H1 (cell line): ENCODE measurements at regions not wholly inside any gene's neighbourhood (a gene's known extent, or its start where the extent isn't known, plus 50 kb on each side); places are given as distances from the start of the nearest gene placed in this dataset.
A peak's percentile ranks its signal among the peaks of the same experiment; 100 is the strongest.

Experiments
- CTCF ChIA-PET: fragments of 300-600 bp; sonication (Branson Sonifier 250); formaldehyde crosslinking; loops from one replicate; lab custom pipeline; 2021; ENCODE audit not compliant: partially characterized antibody; lab: Charles Lee
- POLR2A ChIA-PET: fragments of 300-600 bp; sonication (Branson Sonifier 250); formaldehyde crosslinking; loops from one replicate; lab custom pipeline; 2021; ENCODE audit warnings: inconsistent platforms; ENCODE audit not compliant: partially characterized antibody; lab: Charles Lee
- DNase-seq, 2 experiments: peaks; one replicate each; pipeline versions ENCODE4 v3.0.0 to v3.0.0-alpha.2; 2010 to 2022; ENCODE audit warnings: low spot score in 2 of 2, low read depth in 1 of 2, mixed read lengths in 1 of 2
- FAIRE-seq: peaks from 2 replicates; lab custom pipeline; 2011; peaks lifted over from hg19 to GRCh38; lab: Jason Lieb, UNC
- H2AFZ ChIP-seq: 2 replicates; pipeline ENCODE4 v1.8.1; 2012; ENCODE audit warnings: low read length, inconsistent platforms
- H2AK5ac ChIP-seq: 2 replicates; pipeline ENCODE4 v1.6.1; 2013; ENCODE audit warnings: low read depth, low read length
- H2BK120ac ChIP-seq: replicated peaks from 2 replicates; pipeline ENCODE3; 2013; ENCODE audit warnings: low read depth, low read length, inconsistent platforms
- H2BK12ac ChIP-seq: 2 replicates; pipeline ENCODE4 v1.6.1; 2013; ENCODE audit warnings: low read depth, low read length
- H2BK15ac ChIP-seq: 2 replicates; pipeline ENCODE4 v1.6.1; 2013; ENCODE audit warnings: low read length
- H2BK20ac ChIP-seq: 2 replicates; pipeline ENCODE4 v1.6.1; 2013; ENCODE audit warnings: low read length
- H2BK5ac ChIP-seq: 2 replicates; pipeline ENCODE4 v1.6.1; 2013; ENCODE audit warnings: low read depth, low read length
- H3K14ac ChIP-seq: 2 replicates; pipeline ENCODE4 v1.6.1; 2013; ENCODE audit warnings: inconsistent platforms; ENCODE audit not compliant: insufficient read length
- H3K18ac ChIP-seq: 2 replicates; pipeline ENCODE4 v1.6.1; 2013; ENCODE audit warnings: low read length; ENCODE audit errors: extremely low read depth
- H3K23ac ChIP-seq: 2 replicates; pipeline ENCODE4 v1.6.1; 2013; ENCODE audit warnings: inconsistent platforms; ENCODE audit not compliant: insufficient read length
- H3K23me2 ChIP-seq: 2 replicates; pipeline ENCODE4 v1.6.1; 2013; ENCODE audit warnings: low read depth, low read length
- H3K27ac ChIP-seq: 2 replicates; pipeline ENCODE4 v1.6.1; 2011; ENCODE audit warnings: low read depth, low read length, inconsistent platforms
- H3K27me3 ChIP-seq, 4 experiments: replicated peaks in 1 of 4; 1 replicate in 1 of 4; 2 replicates in 3 of 4; pipeline versions ENCODE4 v1.6.1 to v1.8.1; 2011 to 2013; ENCODE audit warnings: low read length in 3 of 4, mild to moderate bottlenecking in 3 of 4, inconsistent platforms in 2 of 4, mixed read lengths in 2 of 4, moderate library complexity in 1 of 4; ENCODE audit not compliant: control insufficient read depth in 3 of 4, insufficient read depth in 3 of 4; ENCODE audit errors: extremely low read depth in 1 of 4
- H3K36me3 ChIP-seq, 4 experiments: 2 replicates each; pipeline versions ENCODE4 v1.6.1 to v1.8.1; 2011 to 2013; ENCODE audit warnings: mild to moderate bottlenecking in 4 of 4, low read length in 3 of 4, moderate library complexity in 2 of 4, control low read depth in 1 of 4, inconsistent platforms in 1 of 4; ENCODE audit not compliant: insufficient read depth in 4 of 4, control insufficient read depth in 2 of 4
- H3K4ac ChIP-seq: replicated peaks from 2 replicates; pipeline ENCODE3; 2013; ENCODE audit warnings: low read length, low read depth, mixed read lengths, inconsistent platforms; ENCODE audit not compliant: insufficient read length
- H3K4me1 ChIP-seq, 4 experiments: replicated peaks in 1 of 4; 1 replicate in 1 of 4; 2 replicates in 3 of 4; pipeline versions ENCODE4 v1.6.1 to v1.8.1; 2011 to 2013; ENCODE audit warnings: low read length in 3 of 4, inconsistent platforms in 2 of 4, mixed read lengths in 1 of 4; ENCODE audit not compliant: insufficient read depth in 4 of 4, control insufficient read depth in 3 of 4
- H3K4me2 ChIP-seq, 2 experiments: 2 replicates each; pipeline versions ENCODE4 v1.6.1 to v1.8.1; 2011 to 2013; ENCODE audit warnings: low read depth in 2 of 2, low read length in 2 of 2, control low read depth in 1 of 2, inconsistent platforms in 1 of 2, mild to moderate bottlenecking in 1 of 2; ENCODE audit not compliant: insufficient read depth in 1 of 2
- H3K4me3 ChIP-seq, 4 experiments: fragments of 200-600, 300-600 bp in 1 of 4; sonication (generic), shearing (Covaris generic), sonication (Bioruptor Twin) in 1 of 4; 2 replicates each; pipeline versions ENCODE4 v1.5.1 to v1.8.1; 2011 to 2016; ENCODE audit warnings: low read length in 4 of 4, low read depth in 3 of 4, control low read depth in 2 of 4, inconsistent platforms in 2 of 4, mild to moderate bottlenecking in 2 of 4, mixed read lengths in 1 of 4, moderate library complexity in 1 of 4; ENCODE audit not compliant: insufficient read depth in 2 of 4; ENCODE audit errors: extremely low read depth in 1 of 4
- H3K56ac ChIP-seq: replicated peaks from 2 replicates; pipeline ENCODE3; 2013; ENCODE audit warnings: low read depth, mild to moderate bottlenecking, mixed read lengths, low read length, inconsistent platforms; ENCODE audit not compliant: insufficient read length
- H3K79me1 ChIP-seq: 2 replicates; pipeline ENCODE4 v1.6.1; 2013; ENCODE audit warnings: low read depth, low read length, control low read depth
- H3K79me2 ChIP-seq, 2 experiments: 2 replicates each; pipeline versions ENCODE4 v1.6.1 to v1.8.1; 2012 to 2013; ENCODE audit warnings: low read length in 2 of 2, mild to moderate bottlenecking in 2 of 2, inconsistent platforms in 1 of 2; ENCODE audit not compliant: insufficient read depth in 2 of 2, control insufficient read depth in 1 of 2
- H3K9ac ChIP-seq, 4 experiments: replicated peaks in 1 of 4; 1 replicate in 1 of 4; 2 replicates in 3 of 4; pipeline versions ENCODE4 v1.6.1 to v1.8.1; 2011 to 2013; ENCODE audit warnings: low read depth in 3 of 4, low read length in 3 of 4, control low read depth in 2 of 4, mild to moderate bottlenecking in 2 of 4, moderate library complexity in 2 of 4, inconsistent platforms in 1 of 4; ENCODE audit errors: extremely low read depth in 1 of 4
- H3K9me3 ChIP-seq, 2 experiments: 2 replicates each; pipeline versions ENCODE4 v1.6.1 to v1.8.1; 2012 to 2013; ENCODE audit warnings: mild to moderate bottlenecking in 2 of 2, moderate library complexity in 2 of 2, control low read depth in 1 of 2, inconsistent platforms in 1 of 2, low read depth in 1 of 2, low read length in 1 of 2, mixed read lengths in 1 of 2; ENCODE audit not compliant: insufficient read depth in 2 of 2
- H4K20me1 ChIP-seq, 2 experiments: replicated peaks in 1 of 2; 2 replicates each; pipeline versions ENCODE3 to v1.8.1; 2011 to 2013; ENCODE audit warnings: inconsistent platforms in 2 of 2, low read length in 2 of 2, mild to moderate bottlenecking in 1 of 2; ENCODE audit not compliant: insufficient read depth in 2 of 2, control insufficient read depth in 1 of 2
- H4K5ac ChIP-seq: 2 replicates; pipeline ENCODE4 v1.6.1; 2013; ENCODE audit warnings: low read length, low read depth, mixed read lengths, inconsistent platforms; ENCODE audit not compliant: insufficient read length
- H4K8ac ChIP-seq: 2 replicates; pipeline ENCODE4 v1.8.0; 2013; ENCODE audit warnings: mild to moderate bottlenecking, moderate library complexity, low read length, inconsistent platforms; ENCODE audit not compliant: insufficient read depth; ENCODE audit errors: extremely low read depth
- H4K91ac ChIP-seq: replicated peaks from 2 replicates; pipeline ENCODE3; 2013; ENCODE audit warnings: low read length, mixed read lengths, inconsistent platforms; ENCODE audit not compliant: insufficient read length
- BCL11A ChIP-seq, 2 experiments: IDR thresholded peaks; one replicate each; pipeline ENCODE4 v1.6.1; 2011; ENCODE audit warnings: low read depth in 2 of 2, low read length in 2 of 2, mild to moderate bottlenecking in 2 of 2
- CREB1 ChIP-seq: IDR thresholded peaks from 2 replicates; pipeline ENCODE4 v1.6.1; 2012; ENCODE audit warnings: inconsistent platforms
- CTBP2 ChIP-seq: IDR thresholded peaks from 2 replicates; pipeline ENCODE4 v1.7.0; 2011; ENCODE audit warnings: borderline replicate concordance, mild to moderate bottlenecking, moderate library complexity, mixed read lengths, low read length; ENCODE audit not compliant: insufficient read depth, insufficient read length
- CTCF ChIP-seq, 3 experiments: IDR thresholded peaks; 1 replicate in 2 of 3; 2 replicates in 1 of 3; pipeline versions ENCODE4 v1.5.1 to v1.6.1; 2011; ENCODE audit warnings: low read length in 3 of 3, mild to moderate bottlenecking in 3 of 3, inconsistent platforms in 2 of 3, low read depth in 1 of 3, moderate library complexity in 1 of 3; ENCODE audit not compliant: insufficient read depth in 1 of 3; ENCODE audit errors: control extremely low read depth in 1 of 3
- HDAC2 ChIP-seq, 2 experiments: fragments of 300-600 bp in 1 of 2; sonication (generic) in 1 of 2; IDR thresholded peaks; 2 replicates each; pipeline ENCODE4 v1.6.1; 2011 to 2012; ENCODE audit warnings: low read depth in 2 of 2, low read length in 2 of 2, mild to moderate bottlenecking in 2 of 2, moderate library complexity in 2 of 2, borderline replicate concordance in 1 of 2, inconsistent platforms in 1 of 2
- HDAC6 ChIP-seq: IDR thresholded peaks from one replicate; pipeline ENCODE4 v1.7.1; 2012; ENCODE audit warnings: low read depth, mild to moderate bottlenecking, inconsistent platforms, low read length, moderate library complexity
- KDM5A ChIP-seq: fragments of 200-600 bp; IDR thresholded peaks from 2 replicates; pipeline ENCODE4 v1.7.1; 2012; ENCODE audit warnings: mild to moderate bottlenecking, low read length, inconsistent platforms, mixed read lengths
- MAX ChIP-seq: IDR thresholded peaks from 2 replicates; pipeline ENCODE4 v1.6.1; 2012; ENCODE audit warnings: inconsistent platforms
- POU5F1 ChIP-seq: IDR thresholded peaks from 2 replicates; pipeline ENCODE4 v1.6.1; 2011; ENCODE audit warnings: low read depth, mild to moderate bottlenecking, low read length, moderate library complexity
- SP2 ChIP-seq: IDR thresholded peaks from 2 replicates; pipeline ENCODE4 v1.6.1; 2012; ENCODE audit warnings: mild to moderate bottlenecking, low read length, inconsistent platforms
- TEAD4 ChIP-seq: IDR thresholded peaks from 2 replicates; pipeline ENCODE4 v1.6.1; 2012; ENCODE audit warnings: low read depth, low read length, inconsistent platforms, mixed read lengths
- WGBS, 2 experiments: shearing (Covaris generic) in 1 of 2; methylation state at CpG; one replicate each; pipeline versions ENCODE4 v1.1.6 to v1.1.7; 2013 to 2015; ENCODE audit warnings: low lambda C conversion rate in 2 of 2, mixed read lengths in 2 of 2, inconsistent platforms in 1 of 2, low coverage in 1 of 2, missing lambda C conversion rate in 1 of 2; ENCODE audit not compliant: insufficient replicate concordance in 2 of 2, insufficient coverage in 1 of 2, insufficient read length in 1 of 2; ENCODE audit errors: extremely low coverage in 1 of 2, missing lambda C conversion rate in 1 of 2; 5-methylcytosine and 5-hydroxymethylcytosine counted together

- H3K56ac ChIP-seq, result no peak overlapping the region
- ChIA-PET POLR2A (no interaction called here), CTCF (interaction anchor here (0.8 kb wide), 1 partner anchor 18 kb away, joined by 3 read pairs; no protein-coding TSS in a partner anchor)
- H4K8ac ChIP-seq, result no peak overlapping the region
- H2BK5ac ChIP-seq, result no peak overlapping the region
- H3K36me3 ChIP-seq, result no peaks in the 10 kb centered on the region
- DNase-seq, result no peak
- H3K23me2 ChIP-seq, result no peaks in the 10 kb centered on the region
- H3K27me3 ChIP-seq, result no peaks in the 10 kb centered on the region
- no peak overlapping the region for H2BK15ac ChIP-seq
- peaks cover 0 to 4% of the 10 kb centered on the region in 2 experiments; a peak in 1 of 4 replicates for H3K9me3 ChIP-seq
- H3K14ac ChIP-seq, result no peak overlapping the region
- no peak overlapping the region for H4K91ac ChIP-seq
- H2BK120ac ChIP-seq, result no peak overlapping the region
- no peak overlapping the region for H2BK20ac ChIP-seq
- H3K9ac ChIP-seq, result no peak overlapping the region
- no peak overlapping the region for H3K18ac ChIP-seq
- H3K4me1 ChIP-seq, result no peaks in the 10 kb centered on the region
- no peak overlapping the region for H3K4me3 ChIP-seq
- TF ChIP-seq TEAD4 (peak; percentile 61; the same call in 1 of the 2 replicates), HDAC2 (IDR thresholded peaks at IDR 0.05; ENCODE audit: borderline replicate concordance in 1 of 2, low read depth in 2 of 2, low read length in 2 of 2) (no peak), KDM5A (no peak), MAX (no peak), CTCF (IDR thresholded peaks at IDR 0.05; ENCODE audit: control extremely low read depth in 1 of 3, insufficient read depth in 1 of 3, low read depth in 1 of 3, low read length in 3 of 3) (peak in 1 of 3 experiments; percentile 15; a peak in 1 of 4 replicates), CTBP2 (no peak), HDAC6 (no peak), SP2 (no peak), BCL11A (IDR thresholded peaks at IDR 0.05; ENCODE audit: low read depth in 2 of 2, low read length in 2 of 2) (no peak), CREB1 (no peak), POU5F1 (no peak)
- TF ChIP-seq, all 59 proteins: peak for 2
- Histone ChIP-seq H2BK12ac (no peak overlapping the region), H2AFZ (no peak overlapping the region), H3K27ac (no peak overlapping the region), H2AK5ac (no peak overlapping the region), H3K4me2 (no peak overlapping the region), H4K5ac (no peak overlapping the region), H3K79me2 (no peaks in the 10 kb centered on the region), H3K4ac (no peak overlapping the region), H3K23ac (no peak overlapping the region), H4K20me1 (no peaks in the 10 kb centered on the region), H3K79me1 (no peaks in the 10 kb centered on the region)
- no peak for FAIRE-seq
- 82% methylated on average over 4 of the region's 4 CpGs; no CpG with 5 or more reads in 1 of the 2 experiments for WGBS, 2 experiments
Observed at GRCh38 chr9:118631956-118632355, 737.3 kb downstream of the BRINP1 start.
